8988T (cell line): ENCODE measurements at regions not wholly inside any gene's neighbourhood (a gene's known extent, or its start where the extent isn't known, plus 50 kb on each side); places are given as distances from the start of the nearest gene placed in this dataset.

Source experiments
- DNase-seq: peaks from one replicate; pipeline ENCODE4 v3.0.0; 2011

- no peak for DNase-seq
These were observed 119.9 kb downstream of the FOXA2 start for GRCh38 chr20:22464312-22465003.

GRCh38 chr20:22462975-22463914 is 121.1 kb downstream of the FOXA2 start:
- DNase-seq = no peak

GRCh38 chr20:22460803-22461202 is 123.6 kb downstream of the FOXA2 start:
- no peak for DNase-seq

- no peak for DNase-seq
These were observed 124.1 kb downstream of the FOXA2 start for GRCh38 chr20:22460231-22460630.

- DNase-seq = no peak
These were observed 124.6 kb downstream of the FOXA2 start for GRCh38 chr20:22459754-22460153.

GRCh38 chr20:22456109-22456508 is 128.3 kb downstream of the FOXA2 start:
- DNase-seq = no peak

- DNase-seq = no peak
These were observed 129.1 kb downstream of the FOXA2 start for GRCh38 chr20:22455259-22455658.

GRCh38 chr20:22453244-22454080 is 130.9 kb downstream of the FOXA2 start:
- DNase-seq = no peak

GRCh38 chr20:22452442-22453011 is 131.8 kb downstream of the FOXA2 start:
- DNase-seq = no peak

- DNase-seq = no peak
These were observed 133.8 kb downstream of the FOXA2 start for GRCh38 chr20:22450537-22450936.

GRCh38 chr20:22449188-22449973 is 135.0 kb downstream of the FOXA2 start:
- no peak for DNase-seq

GRCh38 chr20:22447447-22447778 is 137.0 kb downstream of the FOXA2 start:
- no peak for DNase-seq

GRCh38 chr20:22446613-22447446 is 137.5 kb downstream of the FOXA2 start:
- DNase-seq = no peak

GRCh38 chr20:22442318-22442717 is 142.1 kb downstream of the FOXA2 start:
- no peak for DNase-seq

GRCh38 chr20:22438926-22439325 is 145.4 kb downstream of the FOXA2 start:
- no peak for DNase-seq

GRCh38 chr20:22438346-22438745 is 146.0 kb downstream of the FOXA2 start:
- no peak for DNase-seq

GRCh38 chr20:22437354-22437753 is 147.0 kb downstream of the FOXA2 start:
- no peak for DNase-seq

- no peak for DNase-seq
These were observed 153.0 kb downstream of the FOXA2 start for GRCh38 chr20:22431419-22431818.

GRCh38 chr20:22430746-22431168 is 153.6 kb downstream of the FOXA2 start:
- DNase-seq = no peak

GRCh38 chr20:22430154-22430745 is 154.1 kb downstream of the FOXA2 start:
- DNase-seq = no peak
